GM23338 (cell line): ENCODE measurements at regions not wholly inside any gene's neighbourhood (a gene's known extent, or its start where the extent isn't known, plus 50 kb on each side); places are given as distances from the start of the nearest gene placed in this dataset.

Source experiments
- ATAC-seq: fragments of 200-7000 bp; cut with Tn5 transposase; 3 replicates; pipeline ENCODE4 v1.9.1; 2020
- DNase-seq: peaks from one replicate; pipeline ENCODE4 v3.0.0-alpha.2; 2015; ENCODE audit warnings: low spot score
- H2AFZ ChIP-seq: fragments of 200-600 bp; sonication (generic); 2 replicates; pipeline ENCODE4 v1.8.0; 2016; ENCODE audit warnings: antibody characterized with exemption, mild to moderate bottlenecking, moderate library complexity
- H3F3A ChIP-seq: fragments of 200-600 bp; sonication (generic); replicated peaks from 2 replicates; pipeline ENCODE4 v1.8.0; 2017; ENCODE audit warnings: antibody characterized with exemption, mixed run types, low read depth
- H3K27ac ChIP-seq: fragments of 200-600 bp; sonication (generic); 2 replicates; pipeline ENCODE4 v1.6.1; 2016; ENCODE audit warnings: low read depth
- H3K27me3 ChIP-seq: fragments of 200-600 bp; sonication (generic); 2 replicates; pipeline ENCODE4 v1.8.0; 2016; ENCODE audit warnings: mild to moderate bottlenecking, mixed run types, moderate library complexity; ENCODE audit not compliant: insufficient read depth
- H3K36me3 ChIP-seq: fragments of 200-600 bp; sonication (generic); 2 replicates; pipeline ENCODE4 v1.8.0; 2016; ENCODE audit warnings: mild to moderate bottlenecking; ENCODE audit not compliant: insufficient read depth
- H3K4me1 ChIP-seq: fragments of 200-600 bp; sonication (generic); 2 replicates; pipeline ENCODE4 v1.8.0; 2016; ENCODE audit warnings: mild to moderate bottlenecking, moderate library complexity; ENCODE audit not compliant: insufficient read depth
- H3K4me2 ChIP-seq: fragments of 200-600 bp; sonication (generic); 2 replicates; pipeline ENCODE4 v1.7.1; 2017; ENCODE audit warnings: mixed run types
- H3K4me3 ChIP-seq: fragments of 200-600 bp; sonication (generic); 2 replicates; pipeline ENCODE4 v1.6.1; 2016; ENCODE audit warnings: mixed run types
- H3K79me2 ChIP-seq: fragments of 200-600 bp; sonication (generic); replicated peaks from 2 replicates; pipeline ENCODE4 v1.8.0; 2017; ENCODE audit warnings: mild to moderate bottlenecking; ENCODE audit not compliant: insufficient read depth
- H3K9me2 ChIP-seq: fragments of 200-600 bp; sonication (generic); 2 replicates; pipeline ENCODE4 v1.8.0; 2017; ENCODE audit not compliant: insufficient read depth
- H4K20me1 ChIP-seq: fragments of 200-600 bp; sonication (generic); replicated peaks from 2 replicates; pipeline ENCODE4 v1.8.0; 2017; ENCODE audit warnings: mild to moderate bottlenecking; ENCODE audit not compliant: insufficient read depth
- H3K27ac Mint-ChIP-seq: 2 replicates; pipeline ENCODE4 v1.8.0; 2020; ENCODE audit warnings: inconsistent platforms, mild to moderate bottlenecking, moderate library complexity, mixed read lengths
- H3K27me3 Mint-ChIP-seq: 3 replicates; pipeline ENCODE4 v1.8.0; 2022; ENCODE audit warnings: low read depth, mild to moderate bottlenecking, moderate library complexity, mixed read lengths, inconsistent platforms; ENCODE audit not compliant: insufficient read depth, poor library complexity
- H3K36me3 Mint-ChIP-seq: 3 replicates; pipeline ENCODE4 v1.8.0; 2021; ENCODE audit warnings: low read depth, mild to moderate bottlenecking, inconsistent platforms, moderate library complexity, mixed read lengths
- H3K4me1 Mint-ChIP-seq: 3 replicates; pipeline ENCODE4 v1.8.0; 2020; ENCODE audit warnings: mild to moderate bottlenecking, inconsistent platforms, mixed read lengths
- H3K4me3 Mint-ChIP-seq: 3 replicates; pipeline ENCODE4 v1.8.0; 2021; ENCODE audit warnings: moderate library complexity, mild to moderate bottlenecking, inconsistent platforms, mixed read lengths
- H3K9me3 Mint-ChIP-seq: 3 replicates; pipeline ENCODE4 v1.8.0; 2020; ENCODE audit warnings: moderate library complexity, mild to moderate bottlenecking, inconsistent platforms, mixed read lengths
- CREB1 ChIP-seq: fragments of 250-450 bp; sonication (Bioruptor Pico); IDR thresholded peaks from 2 replicates; pipeline ENCODE4 v1.5.0; 2020; ENCODE audit warnings: low read depth, mild to moderate bottlenecking, moderate library complexity
- CTCF ChIP-seq, 2 experiments: fragments of 200-600 bp in 1 of 2; sonication (generic) in 1 of 2; conservative IDR thresholded peaks; 2 replicates each; pipeline versions ENCODE4 v1.5.1 to v1.6.1; 2016 to 2017; ENCODE audit warnings: antibody characterized with exemption in 2 of 2, low read depth in 2 of 2, mild to moderate bottlenecking in 2 of 2, moderate library complexity in 1 of 2
- ETS1 ChIP-seq: IDR thresholded peaks from 2 replicates; pipeline ENCODE4 v1.6.1; 2016; ENCODE audit warnings: antibody characterized with exemption
- EZH2 ChIP-seq: fragments of 200-600 bp; sonication (generic); IDR thresholded peaks from one replicate; pipeline ENCODE4 v1.8.0; 2017; ENCODE audit warnings: antibody characterized with exemption, mild to moderate bottlenecking, low read depth; ENCODE audit not compliant: unreplicated experiment
- EZH2phosphoT487 ChIP-seq: fragments of 200-600 bp; sonication (generic); IDR thresholded peaks from one replicate; pipeline ENCODE4 v1.8.1; 2018; ENCODE audit warnings: antibody characterized with exemption; ENCODE audit not compliant: unreplicated experiment
- JUNB ChIP-seq: IDR thresholded peaks from one replicate; pipeline ENCODE4 v1.6.1; 2016; ENCODE audit warnings: antibody characterized with exemption; ENCODE audit not compliant: unreplicated experiment
- NANOG ChIP-seq: IDR thresholded peaks from 2 replicates; pipeline ENCODE4 v1.6.1; 2016; ENCODE audit warnings: antibody characterized with exemption, borderline replicate concordance
- POLR2AphosphoS5 ChIP-seq: IDR thresholded peaks from 2 replicates; pipeline ENCODE4 v1.6.1; 2016; ENCODE audit warnings: antibody characterized with exemption, low read depth
- REST ChIP-seq: IDR thresholded peaks from one replicate; pipeline ENCODE4 v1.6.1; 2018; ENCODE audit warnings: antibody characterized with exemption; ENCODE audit not compliant: unreplicated experiment
- STAT1 ChIP-seq: IDR thresholded peaks from one replicate; pipeline ENCODE4 v1.6.1; 2016; ENCODE audit warnings: antibody characterized with exemption; ENCODE audit not compliant: unreplicated experiment
- ZNF331 ChIP-seq: fragments of 250-450 bp; sonication (Bioruptor Pico); IDR thresholded peaks from 2 replicates; pipeline ENCODE4 v1.5.0; 2020; ENCODE audit warnings: low read depth, mild to moderate bottlenecking, moderate library complexity
- ZNF462 ChIP-seq: fragments of 250-450 bp; sonication (Bioruptor Pico); IDR thresholded peaks from 2 replicates; pipeline ENCODE4 v1.5.0; 2020; ENCODE audit warnings: mild to moderate bottlenecking, moderate library complexity

- TF ChIP-seq EZH2phosphoT487 (no peak), ZNF462 (CRISPR knock-in tag) (no peak), JUNB (no peak), CREB1 (no peak), POLR2AphosphoS5 (no peak), ETS1 (no peak), NANOG (no peak), CTCF (conservative IDR thresholded peaks at IDR 0.05; ENCODE audit: low read depth in 2 of 2) (no peak), EZH2 (no peak), ZNF331 (no peak), REST (no peak), STAT1 (no peak)
- H3K27me3 Mint-ChIP-seq: peaks cover 3% of the 10 kb centered on the region
- DNase-seq: no peak
- H3K36me3 ChIP-seq: no peaks in the 10 kb centered on the region
- H3K79me2 ChIP-seq: no peaks in the 10 kb centered on the region
- no peak overlapping the region for H3K4me3 ChIP-seq
- H3K9me3 Mint-ChIP-seq: no peaks in the 10 kb centered on the region
- no peak overlapping the region for H3K27ac Mint-ChIP-seq
- H3K4me3 Mint-ChIP-seq: no peak overlapping the region
- H3K4me2 ChIP-seq: no peak overlapping the region
- H3K36me3 Mint-ChIP-seq: no peaks in the 10 kb centered on the region
- H3K9me2 ChIP-seq: peaks cover 21% of the 10 kb centered on the region
- no peaks in the 10 kb centered on the region for H3K27me3 ChIP-seq
- H3K4me1 ChIP-seq: peaks cover 14% of the 10 kb centered on the region
- H3F3A ChIP-seq: no peaks in the 10 kb centered on the region
- H3K4me1 Mint-ChIP-seq: peaks cover 5% of the 10 kb centered on the region; the same call in 2 of the 3 replicates
- no peak for ATAC-seq
- no peak overlapping the region for H3K27ac ChIP-seq
- no peak overlapping the region for H2AFZ ChIP-seq
- H4K20me1 ChIP-seq: no peaks in the 10 kb centered on the region
Observed at GRCh38 chr10:128902031-128902710, 564.9 kb upstream of the MGMT start.
